Left lobe of liver (tissue), 2 donors: ENCODE measurements at regions not wholly inside any gene's neighbourhood (a gene's known extent, or its start where the extent isn't known, plus 50 kb on each side); places are given as distances from the start of the nearest gene placed in this dataset.
A peak's percentile ranks its signal among the peaks of the same experiment; 100 is the strongest.
"Not testable (repeated sequence)": the region's sequence is repeated elsewhere in the genome, so short reads cannot be mapped to it uniquely, and the experiment has no call there.

Experiments used
- ATAC-seq: fragments of 200-7000 bp; cut with Tn5 transposase; one replicate; pipeline ENCODE4 v1.9.1; 2020; ENCODE audit warnings: mild to moderate bottlenecking, moderate library complexity
- DNase-seq: peaks from one replicate; pipeline ENCODE4 v3.0.0-alpha.2; 2020; ENCODE audit warnings: low spot score
- donor health status: DM: no; HTN: no; CAD: no; lungs with moderate emphysema.
- donor health status: DM: no; HTN: yes; CAD: no.

DNA sequence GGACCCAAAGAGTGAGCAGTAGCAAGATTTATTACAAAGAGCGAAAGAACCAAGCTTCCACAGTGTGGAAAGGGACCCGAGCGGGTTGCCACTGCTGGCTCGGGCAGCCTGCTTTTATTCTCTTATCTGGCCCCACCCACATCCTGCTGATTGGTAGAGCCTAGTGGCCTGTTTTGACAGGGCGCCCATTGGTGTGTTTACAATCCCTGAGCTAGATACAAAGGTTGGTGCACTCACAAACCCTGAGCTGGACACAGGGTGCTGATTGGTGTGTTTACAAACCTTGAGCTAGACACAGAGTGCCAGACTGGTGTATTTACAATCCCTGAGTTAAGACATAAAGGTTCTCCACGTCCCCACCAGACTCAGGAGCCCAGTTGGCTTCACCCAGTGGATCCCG is 676.9 kb downstream of the SI start:
- not testable (repeated sequence) for ATAC-seq, DNase-seq

DNA sequence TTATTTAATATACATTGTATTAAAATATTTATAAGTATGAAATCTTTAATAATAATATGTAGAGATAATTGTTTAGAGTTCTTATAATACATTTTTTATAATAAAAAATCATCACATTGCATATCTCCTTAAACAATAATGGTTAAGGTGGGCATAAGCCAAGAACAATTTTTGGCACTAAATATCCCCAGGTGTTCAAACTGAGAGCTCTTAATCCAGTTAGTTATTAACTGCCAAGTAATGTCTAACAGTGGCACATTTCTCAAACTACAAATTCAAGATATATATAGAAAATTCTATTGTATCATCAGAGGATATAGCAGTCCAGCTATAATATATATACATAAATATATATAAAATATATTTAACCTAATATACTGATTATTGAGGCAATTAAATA is 680.8 kb downstream of the SI start:
- ATAC-seq: no peak

DNA sequence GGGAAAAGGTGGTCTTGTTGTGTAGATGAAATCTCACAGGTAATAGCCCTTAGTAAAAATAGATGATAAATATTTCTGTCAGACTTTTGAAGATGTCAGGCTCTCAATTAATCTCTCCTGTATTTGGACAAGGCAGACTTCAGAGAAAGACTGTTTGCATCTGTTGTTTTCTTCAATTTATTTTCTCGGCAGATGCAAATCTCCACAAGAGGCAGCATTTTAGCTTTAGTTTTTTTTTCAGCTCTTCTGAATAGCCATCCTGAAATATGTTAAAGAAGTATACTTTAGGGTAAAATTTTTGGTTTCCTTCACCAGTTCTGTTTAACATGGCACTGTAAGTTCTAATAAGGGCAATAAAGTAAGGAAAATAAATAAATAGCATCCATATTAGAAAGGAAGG is 685.1 kb downstream of the SI start:
- DNase-seq: no peak
- no peak for ATAC-seq

More for the DNA sequence above, 680.8 kb downstream of the SI start:
- DNase-seq: no peak

DNA sequence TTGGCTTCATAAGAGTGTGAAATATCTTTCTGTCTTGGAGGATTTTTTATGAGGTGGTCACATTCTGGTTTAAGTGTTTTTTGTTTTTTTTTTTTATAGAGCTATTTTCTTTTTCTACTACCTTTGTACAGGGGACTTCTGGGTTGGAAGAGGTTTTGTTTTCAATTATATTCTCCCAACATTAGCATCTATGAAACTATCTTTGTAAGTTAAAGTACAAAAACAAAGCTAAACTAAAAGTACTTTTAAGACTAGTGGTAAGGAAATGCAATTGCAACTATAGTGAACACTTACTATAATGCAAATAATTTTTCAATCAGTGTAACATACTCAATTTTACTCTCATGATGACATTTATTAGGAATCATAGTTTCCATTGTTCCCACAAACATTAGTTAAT is 688.2 kb downstream of the SI start:
- DNase-seq (no peak), ATAC-seq (no peak)

DNA sequence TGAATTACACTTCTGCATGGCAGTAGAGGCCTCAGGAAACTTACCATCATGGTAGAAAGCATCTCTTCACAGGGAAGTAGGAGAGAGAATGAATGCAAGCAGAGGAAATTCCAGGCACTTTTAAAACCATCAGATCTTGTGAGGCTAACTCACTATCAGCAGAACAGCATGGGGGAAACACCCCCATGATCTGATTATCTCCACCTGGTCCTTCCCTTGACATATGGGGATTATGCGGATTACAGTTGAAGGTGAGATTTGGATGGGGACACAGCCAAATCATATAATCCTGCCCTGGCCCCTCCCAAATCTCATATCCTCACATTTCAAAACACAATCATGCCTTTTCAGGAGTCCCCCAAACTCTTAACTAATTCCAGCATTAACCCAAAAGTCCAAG is 691.1 kb downstream of the SI start:
- DNase-seq: no peak
- ATAC-seq: no peak

DNA sequence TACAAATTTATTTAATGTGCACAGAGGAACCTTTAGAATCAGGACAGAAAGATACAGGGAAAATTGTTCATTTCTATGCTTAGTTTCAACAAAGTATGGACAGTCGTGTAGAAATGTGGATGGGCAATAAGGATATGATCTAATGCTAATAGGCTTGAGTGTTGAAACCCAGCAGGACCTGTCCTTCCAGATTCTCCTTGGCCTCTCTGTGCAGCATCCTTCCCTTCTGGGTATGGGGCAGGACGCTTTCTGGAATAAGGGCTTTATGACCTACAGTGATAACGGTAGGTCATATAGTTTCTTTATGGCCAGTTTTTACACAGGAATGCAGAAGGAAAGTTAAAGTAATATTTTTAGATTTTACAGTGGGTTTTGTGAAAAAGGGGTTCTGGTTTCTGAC is 698.1 kb downstream of the SI start:
- ATAC-seq: no peak
- DNase-seq: no peak

DNA sequence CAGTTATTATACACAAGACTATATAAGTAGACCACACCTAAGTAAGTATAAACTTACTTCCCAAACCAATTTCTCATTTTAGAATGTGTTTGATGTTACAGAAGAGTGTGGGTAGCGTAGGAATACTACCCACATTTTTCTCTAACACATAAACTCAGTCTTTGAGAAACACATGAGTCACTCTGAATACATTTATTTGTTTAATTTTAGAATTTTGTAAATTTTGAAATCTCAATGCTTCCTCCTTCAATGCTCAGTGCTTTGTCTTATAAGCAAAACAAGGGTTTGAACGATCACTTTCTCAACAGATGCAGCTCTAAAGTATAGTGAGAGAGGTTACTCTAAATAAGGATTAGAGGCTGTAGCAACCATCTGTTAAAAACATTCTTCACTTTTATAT is 700.8 kb downstream of the SI start:
- no peak for DNase-seq

DNA sequence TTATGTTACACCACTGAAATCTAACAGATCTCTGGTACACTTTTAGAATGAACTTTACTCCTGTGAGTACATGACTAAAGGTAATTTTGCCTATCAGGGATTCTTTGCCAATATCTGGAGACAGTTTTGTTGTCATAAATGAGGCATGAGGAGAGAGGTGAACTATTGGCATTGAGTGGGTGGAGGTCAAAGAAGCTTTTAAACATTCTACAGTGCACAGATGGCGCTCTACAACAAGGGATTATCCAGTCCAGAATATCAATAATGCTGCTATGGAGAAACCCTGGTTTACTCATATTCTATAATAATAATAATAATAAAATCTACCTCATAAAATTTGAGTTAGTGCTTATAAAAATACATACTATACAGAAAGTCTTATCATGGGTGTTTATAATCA is 702.3 kb downstream of the SI start:
- DNase-seq: no peak
- ATAC-seq: no peak

More for the DNA sequence above, 700.8 kb downstream of the SI start:
- ATAC-seq: no peak

DNA sequence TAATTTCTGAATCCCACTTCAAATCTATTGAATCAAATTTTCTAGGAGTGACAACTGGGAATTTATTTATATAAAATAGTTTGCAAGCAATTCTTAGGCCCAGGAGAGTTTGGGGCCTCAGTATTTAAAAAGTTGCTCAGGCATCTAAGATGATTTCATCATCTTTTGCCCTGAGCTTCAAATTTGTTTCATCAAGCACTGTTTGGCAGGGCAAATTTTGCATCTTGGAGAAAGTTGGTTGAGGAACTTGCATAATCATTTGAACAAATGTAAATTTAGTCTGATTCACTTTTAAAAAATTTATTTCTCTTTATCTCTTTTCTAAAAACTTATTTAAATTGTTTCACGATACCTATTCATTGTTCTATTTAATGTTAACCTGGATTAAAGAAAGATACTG is 702.8 kb downstream of the SI start:
- DNase-seq (no peak), ATAC-seq (no peak)

DNA sequence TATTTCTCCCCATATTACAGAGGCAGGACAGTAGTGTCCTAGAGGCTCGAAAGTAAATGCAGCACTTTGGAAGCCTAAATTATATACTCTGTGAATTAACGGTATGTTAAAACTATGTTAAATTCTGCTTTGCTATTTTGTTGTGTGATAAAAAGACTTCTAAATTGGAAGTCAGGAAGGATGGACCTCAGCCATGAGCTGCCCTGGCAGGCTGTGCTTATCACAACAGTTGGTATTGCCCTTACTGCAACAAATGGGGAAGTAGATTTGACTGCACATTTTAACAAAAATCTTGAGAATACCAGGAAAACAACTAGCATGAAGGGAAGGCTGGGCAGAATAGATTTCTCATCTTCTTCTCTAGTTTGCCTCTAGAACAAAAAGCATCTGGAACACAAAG is 706.6 kb downstream of the SI start:
- no peak for ATAC-seq
- DNase-seq: no peak

DNA sequence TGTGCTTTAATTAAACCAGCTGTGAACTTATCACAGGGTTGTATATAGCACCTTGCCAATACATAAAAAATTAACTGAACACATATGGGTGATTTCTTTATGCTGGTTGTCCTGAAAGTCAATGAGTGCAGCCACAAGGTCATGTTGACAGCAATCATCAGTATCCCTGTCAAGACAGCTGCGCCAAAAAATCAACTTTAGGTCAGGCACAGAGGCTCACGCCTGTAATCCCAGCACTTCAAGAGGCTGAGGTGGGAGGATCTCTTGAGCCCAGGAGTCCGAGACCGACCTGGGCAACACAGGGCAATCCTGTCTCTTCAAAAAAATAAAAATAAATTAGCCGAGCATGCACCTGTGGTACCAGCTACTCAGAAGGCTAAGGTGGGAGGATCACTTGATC is 707.3 kb downstream of the SI start:
- DNase-seq: no peak
- ATAC-seq: no peak

DNA sequence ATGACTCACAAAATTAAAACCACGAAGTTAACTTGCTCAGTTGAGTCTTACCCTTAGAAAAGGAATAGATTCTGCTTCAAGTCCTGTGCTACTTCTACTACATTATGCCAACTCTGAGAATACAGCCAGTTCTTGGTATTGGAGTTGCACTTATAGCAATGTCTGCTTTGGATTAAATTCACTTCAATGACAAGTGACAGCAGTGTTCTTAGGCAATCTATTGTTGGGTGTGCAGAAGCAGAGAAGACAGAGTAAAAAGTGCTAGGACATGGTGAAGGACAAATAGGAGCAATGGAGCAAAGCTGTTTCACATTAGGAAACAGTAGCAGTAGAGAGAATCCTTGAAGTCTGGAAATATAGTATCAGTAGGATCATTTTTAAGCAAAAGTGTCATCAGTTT is 713.1 kb downstream of the SI start:
- DNase-seq: no peak
- ATAC-seq: no peak

DNA sequence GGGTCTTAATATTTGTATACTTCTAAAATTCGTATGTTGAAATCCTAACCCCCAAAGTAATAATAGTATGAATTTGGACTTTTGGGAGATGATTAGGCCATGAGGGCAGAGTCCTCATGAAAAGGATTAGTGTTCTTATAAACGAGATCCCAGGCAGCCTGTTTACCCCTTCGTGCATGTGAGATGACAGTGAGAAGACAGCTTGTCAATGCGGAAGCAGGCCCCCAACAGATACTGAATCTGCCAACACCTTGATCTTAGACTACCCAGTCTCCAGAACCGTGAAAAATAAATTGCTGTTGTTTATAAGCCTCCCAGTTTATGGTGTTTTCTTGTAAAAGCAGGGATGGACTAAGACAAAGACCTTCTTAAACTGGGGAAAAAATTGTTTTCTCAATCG is 714.2 kb downstream of the SI start:
- ATAC-seq: no peak
- no peak for DNase-seq

DNA sequence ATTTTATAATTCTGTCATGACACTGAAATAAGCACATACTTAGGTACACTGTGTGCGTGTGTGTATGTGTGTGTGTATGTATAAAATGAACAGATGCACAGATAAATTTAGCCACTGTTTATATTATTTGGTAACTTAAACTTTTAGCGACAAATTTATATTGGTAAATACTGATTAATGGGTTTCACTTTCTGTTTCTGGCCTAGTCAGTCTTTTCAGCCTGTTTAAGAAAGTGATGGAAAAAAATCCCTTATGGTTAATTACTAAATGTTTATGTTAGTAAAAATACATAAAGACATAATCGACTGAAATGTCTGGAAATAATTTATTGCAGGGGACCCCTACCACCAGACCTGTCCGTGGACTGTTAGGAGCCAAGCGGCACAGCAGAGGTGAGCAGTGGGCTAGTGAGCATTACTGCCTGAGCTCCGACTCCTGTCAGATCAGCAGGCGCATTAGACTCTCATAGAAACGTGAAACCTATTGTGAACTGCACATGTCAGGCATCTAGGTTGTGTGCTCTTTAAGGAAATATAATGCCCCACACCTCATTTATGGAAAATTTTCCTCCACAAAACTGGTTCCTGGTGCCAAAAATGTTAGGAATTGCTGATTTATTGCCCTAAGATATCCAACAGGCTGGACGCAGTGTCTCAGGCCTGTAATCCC is 717.4 kb downstream of the SI start:
- no peak for DNase-seq
- no peak for ATAC-seq

DNA sequence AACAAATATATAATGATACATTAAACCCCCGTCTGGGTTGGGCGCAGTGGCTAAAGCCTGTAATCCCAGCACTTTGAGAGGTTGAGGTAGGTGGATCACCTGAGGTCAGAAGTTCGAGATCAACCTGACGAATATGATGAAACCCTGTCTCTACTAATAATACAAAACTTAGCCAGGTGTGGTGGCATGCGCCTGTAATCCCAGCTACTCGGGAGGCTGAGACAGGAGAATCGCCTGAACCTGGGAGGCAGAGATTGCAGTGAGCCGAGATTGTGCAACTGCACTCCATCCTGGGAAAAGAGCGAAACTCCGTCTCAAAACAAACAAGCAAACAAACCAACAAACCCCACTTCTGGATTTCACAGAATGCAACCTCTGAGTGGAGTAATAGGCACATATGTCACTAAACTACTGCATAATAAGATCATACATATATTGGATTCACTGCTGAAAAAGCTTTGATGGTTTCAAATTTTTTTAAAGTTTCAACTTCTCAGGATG is 718.2 kb downstream of the SI start:
- ATAC-seq: no peak

DNA sequence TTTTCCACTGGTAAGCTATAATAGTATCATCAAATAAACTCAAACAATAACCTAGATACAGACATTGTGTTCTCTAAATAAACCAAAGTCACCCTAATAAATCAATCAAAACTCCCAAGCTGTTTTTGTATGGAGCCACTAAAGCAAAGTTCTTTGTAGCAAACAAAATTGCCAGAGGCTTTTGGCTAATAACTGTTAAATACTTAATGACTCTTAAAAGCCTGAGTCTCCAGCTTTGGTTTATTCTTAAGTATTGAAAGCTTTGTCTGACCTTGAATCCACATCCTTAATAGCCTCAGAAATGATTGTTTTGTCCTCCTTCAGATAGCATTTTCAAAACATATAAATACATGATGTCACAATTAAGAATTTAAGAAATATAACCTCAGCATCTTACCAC is 725.3 kb downstream of the SI start:
- ATAC-seq (no peak), DNase-seq (no peak)

More for the DNA sequence above, 718.2 kb downstream of the SI start:
- DNase-seq: no peak

DNA sequence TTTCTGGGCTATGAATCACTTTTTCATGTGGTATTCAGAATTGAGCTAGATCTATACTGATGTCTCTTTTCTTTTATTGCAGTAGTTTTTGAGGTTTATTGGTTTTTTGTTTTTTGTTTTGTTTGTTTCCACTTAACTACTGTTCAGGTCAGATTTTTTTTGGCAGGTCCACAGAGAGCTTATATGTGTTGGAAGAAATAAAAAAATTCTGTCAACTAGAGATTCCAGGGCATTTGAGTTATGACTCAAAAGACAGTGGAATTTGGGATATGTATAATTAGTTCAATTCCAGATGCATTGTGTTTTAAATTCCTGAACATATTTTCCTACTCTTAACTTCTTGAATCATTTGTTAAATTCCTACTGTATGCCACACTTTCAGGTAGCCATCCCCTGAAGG is 727.2 kb downstream of the SI start:
- no peak for ATAC-seq
- no peak for DNase-seq

DNA sequence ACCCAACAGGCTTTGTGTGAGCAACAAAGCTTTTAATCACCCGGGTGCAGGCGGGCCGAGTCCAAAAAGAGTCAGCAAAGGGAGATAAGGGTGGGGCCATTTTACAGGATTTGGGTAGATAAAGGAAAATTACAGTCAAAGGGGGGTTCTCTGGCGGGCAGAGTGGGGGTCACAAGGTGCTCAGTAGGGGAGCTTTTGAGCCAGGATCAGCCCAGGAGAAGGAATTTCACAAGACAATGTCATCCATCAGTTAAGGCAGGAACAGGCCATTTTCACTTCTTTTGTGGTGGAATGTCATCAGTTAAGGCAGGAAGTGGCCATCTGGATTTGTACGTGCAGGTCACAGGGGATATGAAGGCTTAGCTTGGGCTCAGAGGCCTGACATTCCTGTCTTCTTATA is 736.1 kb downstream of the SI start:
- DNase-seq, ATAC-seq: not testable (repeated sequence)

DNA sequence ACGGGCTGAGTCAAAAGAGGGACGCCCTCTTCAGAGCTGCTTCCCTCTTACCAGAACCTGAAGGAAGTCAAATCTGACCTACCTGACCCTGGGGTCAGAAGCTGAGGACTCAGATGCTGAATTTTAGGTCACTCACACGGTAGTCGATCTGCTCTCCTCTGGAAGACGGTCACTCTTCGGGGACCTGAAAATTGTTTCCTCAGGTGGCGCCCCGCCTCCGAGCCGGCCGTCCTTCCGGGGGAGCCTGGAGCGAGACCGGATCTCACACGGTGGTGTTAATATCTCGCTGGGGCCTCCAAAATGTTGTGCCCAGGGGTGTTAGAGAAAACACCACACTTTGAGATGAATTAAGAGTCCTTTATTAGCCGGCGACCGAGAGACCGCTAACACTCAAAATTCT is 737.2 kb downstream of the SI start:
- no peak for DNase-seq
- no peak for ATAC-seq

DNA sequence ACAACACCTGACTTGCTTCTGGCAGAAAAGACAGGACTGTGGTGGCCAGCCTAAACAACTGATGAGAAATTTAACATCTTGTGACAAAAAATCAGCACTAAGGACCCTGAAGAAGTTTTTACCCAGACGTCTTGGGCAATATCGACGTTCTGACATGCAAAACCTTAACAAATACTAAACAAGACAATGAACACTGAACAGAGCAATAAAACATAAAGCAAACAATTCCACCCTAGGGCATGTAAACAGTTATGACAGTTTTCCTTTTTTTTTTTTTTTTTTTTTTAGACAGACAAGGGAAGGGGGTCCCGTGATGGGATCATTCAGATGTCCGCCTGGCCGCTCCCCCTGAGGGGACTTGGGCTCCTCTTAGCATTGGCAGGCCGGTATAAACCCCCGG is 738.0 kb downstream of the SI start:
- ATAC-seq: no peak
- DNase-seq: no peak

DNA sequence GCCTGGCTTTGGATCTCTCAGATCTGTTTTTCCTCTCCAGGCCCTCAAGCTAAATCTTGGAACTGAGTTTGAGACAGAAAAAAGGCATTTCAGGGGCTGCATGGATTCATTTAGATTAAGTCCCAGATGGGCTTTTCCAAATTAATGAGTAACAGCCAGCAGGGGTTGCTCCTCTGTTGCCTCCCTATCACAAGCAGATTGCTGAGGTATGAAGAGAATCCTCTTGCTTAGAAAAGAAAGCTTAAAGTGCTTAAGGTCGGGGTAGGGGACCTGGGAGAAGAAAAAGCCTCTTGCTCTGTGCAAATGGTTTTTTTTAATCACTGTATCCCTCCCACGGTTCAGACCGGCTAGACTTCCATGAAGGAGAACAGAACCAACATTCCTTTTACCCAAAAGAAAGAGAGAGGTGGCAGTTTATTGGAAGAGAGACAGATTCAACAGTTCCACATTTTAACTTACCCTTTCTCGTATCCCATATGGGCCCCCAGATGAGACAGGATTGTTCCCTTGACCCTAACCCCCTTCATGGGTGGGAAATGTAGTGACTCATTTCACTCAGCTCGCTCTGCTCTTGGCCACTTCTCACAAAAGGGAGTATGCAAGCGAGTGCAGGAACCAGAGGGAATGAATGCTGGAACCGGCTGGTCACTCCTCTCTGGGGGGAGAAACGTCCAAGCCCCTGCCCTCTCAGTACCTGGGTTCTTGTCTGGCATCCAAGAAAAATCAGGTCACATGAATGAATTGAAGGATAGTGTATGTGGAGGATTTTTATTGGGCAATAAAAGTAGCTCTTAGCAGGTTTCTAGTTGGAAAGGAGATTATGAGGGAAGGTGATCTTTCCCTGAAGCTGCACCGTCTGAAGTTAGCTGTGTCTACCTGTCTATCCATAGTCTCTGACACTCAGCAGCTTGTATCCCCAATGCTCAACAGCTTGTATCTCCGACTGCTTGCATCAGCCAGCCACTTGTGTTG is 745.2 kb downstream of the SI start:
- peak; percentile 51 for ATAC-seq
- no peak for DNase-seq

DNA sequence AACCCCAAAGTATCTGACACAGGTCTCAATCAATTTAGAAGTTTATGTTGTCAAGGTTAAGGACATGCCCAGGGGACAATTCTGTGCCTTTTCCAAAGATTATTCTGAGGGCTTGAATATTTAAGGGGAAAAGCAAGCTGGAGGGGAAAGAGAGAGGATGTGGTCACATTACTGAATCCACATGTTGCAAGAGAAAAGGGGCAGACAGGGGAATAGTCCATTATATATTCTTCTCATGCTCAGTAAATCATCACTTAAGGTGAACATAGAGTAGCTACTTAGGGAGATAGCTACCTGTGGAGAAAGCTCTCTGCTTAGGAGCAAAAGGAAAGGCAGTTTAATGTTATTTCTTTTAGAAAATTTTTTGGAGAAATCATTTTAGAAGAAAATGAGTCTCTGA is 751.6 kb downstream of the SI start:
- no peak for ATAC-seq
- DNase-seq: no peak
